Hepatocyte (in vitro differentiated cells): ENCODE measurements at regions not wholly inside any gene's neighbourhood (a gene's known extent, or its start where the extent isn't known, plus 50 kb on each side); places are given as distances from the start of the nearest gene placed in this dataset.

Experiments
- DNase-seq: peaks from one replicate; pipeline ENCODE4 v3.0.0-alpha.2; 2016; ENCODE audit warnings: low spot score
- H2AFZ ChIP-seq: fragments of 200-600 bp; sonication (generic); 2 replicates; pipeline ENCODE4 v1.6.0; 2016; ENCODE audit warnings: antibody characterized with exemption, mild to moderate bottlenecking
- H3K27ac ChIP-seq: fragments of 200-600 bp; sonication (generic); 2 replicates; pipeline ENCODE4 v1.5.1; 2016; ENCODE audit warnings: mild to moderate bottlenecking
- H3K27me3 ChIP-seq: fragments of 200-600 bp; sonication (generic); 2 replicates; pipeline ENCODE4 v1.6.1; 2016
- H3K36me3 ChIP-seq: fragments of 200-600 bp; sonication (generic); replicated peaks from 2 replicates; pipeline ENCODE4 v1.5.1; 2016; ENCODE audit warnings: low read depth; ENCODE audit not compliant: insufficient read depth
- H3K4me1 ChIP-seq: fragments of 200-600 bp; sonication (generic); 2 replicates; pipeline ENCODE4 v1.5.1; 2016; ENCODE audit warnings: mild to moderate bottlenecking, moderate library complexity; ENCODE audit not compliant: insufficient read depth
- H3K4me2 ChIP-seq: fragments of 200-600 bp; sonication (generic); 2 replicates; pipeline ENCODE4 v1.6.0; 2016
- H3K4me3 ChIP-seq: fragments of 200-600 bp; sonication (generic); 2 replicates; pipeline ENCODE4 v1.5.1; 2016; ENCODE audit warnings: mild to moderate bottlenecking
- H3K79me2 ChIP-seq: fragments of 200-600 bp; sonication (generic); 2 replicates; pipeline ENCODE4 v1.6.0; 2017; ENCODE audit warnings: mild to moderate bottlenecking
- H3K9me2 ChIP-seq: fragments of 200-600 bp; sonication (generic); replicated peaks from 2 replicates; pipeline ENCODE4 v1.6.0; 2017; ENCODE audit warnings: mild to moderate bottlenecking; ENCODE audit not compliant: insufficient read depth
- H3K9me3 ChIP-seq: fragments of 200-600 bp; sonication (generic); 2 replicates; pipeline ENCODE4 v1.5.1; 2016; ENCODE audit warnings: low read depth, mild to moderate bottlenecking
- H4K20me1 ChIP-seq: fragments of 200-600 bp; sonication (generic); 2 replicates; pipeline ENCODE4 v1.6.0; 2016; ENCODE audit warnings: mild to moderate bottlenecking; ENCODE audit not compliant: insufficient read depth, poor library complexity, severe bottlenecking
- CTCF ChIP-seq: fragments of 200-600 bp; sonication (generic); IDR thresholded peaks from 2 replicates; pipeline ENCODE4 v1.5.1; 2016; ENCODE audit warnings: antibody characterized with exemption, mild to moderate bottlenecking; ENCODE audit not compliant: poor library complexity
- EZH2 ChIP-seq: fragments of 200-600 bp; sonication (generic); IDR thresholded peaks from 2 replicates; pipeline ENCODE4 v1.6.1; 2016; ENCODE audit warnings: antibody characterized with exemption, mild to moderate bottlenecking, borderline replicate concordance
- EZH2phosphoT487 ChIP-seq: fragments of 200-600 bp; sonication (generic); IDR thresholded peaks from one replicate; pipeline ENCODE4 v1.6.1; 2018; ENCODE audit warnings: antibody characterized with exemption, mild to moderate bottlenecking, low read depth, moderate library complexity; ENCODE audit not compliant: unreplicated experiment, severe bottlenecking
- WGBS: methylation state at CpG from one replicate; pipeline ENCODE4 v1.1.6; 2016; ENCODE audit warnings: low lambda C conversion rate; ENCODE audit errors: missing lambda C conversion rate; 5-methylcytosine and 5-hydroxymethylcytosine counted together

- Histone ChIP-seq H3K36me3 (no peaks in the 10 kb centered on the region), H3K9me2 (no peaks in the 10 kb centered on the region)
- no peak for TF ChIP-seq EZH2phosphoT487
- TF ChIP-seq CTCF = no peak
- no peak for TF ChIP-seq EZH2
Observed at GRCh38 chr18:61064911-61065310, 268.3 kb upstream of the CDH20 start.

GRCh38 chr18:61076986-61077385 lies 256.2 kb upstream of the CDH20 start:
- Histone ChIP-seq H3K36me3 (no peaks in the 10 kb centered on the region), H4K20me1 (no peaks in the 10 kb centered on the region), H3K9me2 (no peaks in the 10 kb centered on the region), H3K4me1 (no peaks in the 10 kb centered on the region), H3K27me3 (no peaks in the 10 kb centered on the region), H3K79me2 (no peaks in the 10 kb centered on the region), H3K4me3 (no peak overlapping the region), H3K9me3 (no peaks in the 10 kb centered on the region), H3K4me2 (no peak overlapping the region), H2AFZ (no peak overlapping the region), H3K27ac (no peak overlapping the region)
- TF ChIP-seq EZH2phosphoT487 (no peak), CTCF (no peak), EZH2 (no peak)
- WGBS = 89% methylated on average over 2 of the region's 2 CpGs
- no peak for DNase-seq

More at GRCh38 chr18:61064911-61065310, 268.3 kb upstream of the CDH20 start:
- H3K27me3 ChIP-seq = no peaks in the 10 kb centered on the region
- no peaks in the 10 kb centered on the region for H3K79me2 ChIP-seq
- no peak overlapping the region for H3K27ac ChIP-seq
- H3K9me3 ChIP-seq = no peaks in the 10 kb centered on the region
- H3K4me1 ChIP-seq = no peaks in the 10 kb centered on the region
- no peak overlapping the region for H3K4me2 ChIP-seq
- H3K4me3 ChIP-seq = no peak overlapping the region
- no peak overlapping the region for H2AFZ ChIP-seq
- no peak for DNase-seq
- no peaks in the 10 kb centered on the region for H4K20me1 ChIP-seq

- Histone ChIP-seq H3K79me2 (no peaks in the 10 kb centered on the region), H3K27me3 (no peaks in the 10 kb centered on the region), H3K27ac (no peak overlapping the region), H3K4me1 (no peaks in the 10 kb centered on the region), H3K9me2 (no peaks in the 10 kb centered on the region), H3K4me2 (no peak overlapping the region), H3K9me3 (no peaks in the 10 kb centered on the region), H3K4me3 (no peak overlapping the region), H3K36me3 (no peaks in the 10 kb centered on the region), H4K20me1 (no peaks in the 10 kb centered on the region), H2AFZ (no peak overlapping the region)
- DNase-seq = no peak
- 91% methylated on average over 3 of the region's 3 CpGs for WGBS
- no peak for TF ChIP-seq EZH2phosphoT487
- no peak for TF ChIP-seq CTCF
- TF ChIP-seq EZH2 = no peak
Observed at GRCh38 chr18:61079714-61080113, 253.5 kb upstream of the CDH20 start.

- no peaks in the 10 kb centered on the region for H3K9me2 ChIP-seq
- WGBS = 86% methylated on average over 3 of the region's 3 CpGs
- H3K27me3 ChIP-seq = no peaks in the 10 kb centered on the region
- no peak for DNase-seq
- no peak overlapping the region for H3K4me3 ChIP-seq
- no peaks in the 10 kb centered on the region for H3K36me3 ChIP-seq
- H3K27ac ChIP-seq = no peak overlapping the region
- no peaks in the 10 kb centered on the region for H3K4me1 ChIP-seq
- no peaks in the 10 kb centered on the region for H3K79me2 ChIP-seq
- no peaks in the 10 kb centered on the region for H3K9me3 ChIP-seq
- no peaks in the 10 kb centered on the region for H4K20me1 ChIP-seq
- H2AFZ ChIP-seq = no peak overlapping the region
- TF ChIP-seq CTCF = no peak
- no peak for TF ChIP-seq EZH2phosphoT487
- no peak for TF ChIP-seq EZH2
- no peak overlapping the region for H3K4me2 ChIP-seq
Observed at GRCh38 chr18:61080954-61081528, 252.2 kb upstream of the CDH20 start.
